Thyroid gland (tissue), 4 donors: ENCODE measurements at regions not wholly inside any gene's neighbourhood (a gene's known extent, or its start where the extent isn't known, plus 50 kb on each side); places are given as distances from the start of the nearest gene placed in this dataset.

Experiments used
- CTCF ChIP-seq, 6 experiments: fragments of 200-600 bp in 3 of 6; fragments of 450-650 bp in 3 of 6; sonication (generic) in 3 of 6; IDR thresholded peaks; one replicate each; pipeline ENCODE4 v1.5.1; 2016 to 2019; ENCODE audit warnings: antibody characterized with exemption in 6 of 6, mild to moderate bottlenecking in 2 of 6, inconsistent platforms in 1 of 6, moderate library complexity in 1 of 6
- POLR2A ChIP-seq, 2 donors: fragments of 450-650 bp; IDR thresholded peaks; one replicate each; pipeline ENCODE4 v1.6.1; 2017; ENCODE audit warnings: antibody characterized with exemption in 2 of 2, mild to moderate bottlenecking in 2 of 2, moderate library complexity in 1 of 2

- TF ChIP-seq CTCF (IDR thresholded peaks at IDR 0.05) = no peak
- TF ChIP-seq POLR2A (IDR thresholded peaks at IDR 0.05) = no peak
These were observed 345.0 kb downstream of the DOK5 start for GRCh38 chr20:54820392-54820791.
